Naive B cell (primary cell): ENCODE measurements at regions not wholly inside any gene's neighbourhood (a gene's known extent, or its start where the extent isn't known, plus 50 kb on each side); places are given as distances from the start of the nearest gene placed in this dataset.

ENCODE experiments used
- ATAC-seq, 2 donors: fragments of 150-1000 bp; cut with Tn5 transposase; 2 replicates each; pipeline ENCODE4 v1.10.0; 2021; ENCODE audit warnings: low read depth in 2 of 2, mild to moderate bottlenecking in 2 of 2, moderate library complexity in 2 of 2
- DNase-seq: peaks from one replicate; pipeline ENCODE4 v3.0.0; 2022
- H3K27ac Mint-ChIP-seq, 6 donors: one replicate each; pipeline ENCODE4 v1.8.0; 2020 to 2022; ENCODE audit warnings: mild to moderate bottlenecking in 6 of 6, mixed read lengths in 6 of 6, moderate library complexity in 5 of 6, inconsistent platforms in 2 of 6
- H3K27me3 Mint-ChIP-seq, 3 donors: one replicate each; pipeline ENCODE4 v1.8.0; 2021 to 2022; ENCODE audit warnings: mixed read lengths in 3 of 3, mild to moderate bottlenecking in 1 of 3
- H3K36me3 Mint-ChIP-seq, 2 donors: one replicate each; pipeline ENCODE4 v1.8.0; 2020 to 2022; ENCODE audit warnings: mixed read lengths in 2 of 2, inconsistent platforms in 1 of 2, mild to moderate bottlenecking in 1 of 2
- H3K4me1 Mint-ChIP-seq, 3 donors: one replicate each; pipeline ENCODE4 v1.8.0; 2020 to 2022; ENCODE audit warnings: mixed read lengths in 3 of 3, inconsistent platforms in 1 of 3, mild to moderate bottlenecking in 1 of 3, moderate library complexity in 1 of 3
- H3K4me3 Mint-ChIP-seq, 8 donors: one replicate each; pipeline ENCODE4 v1.8.0; 2020 to 2022; ENCODE audit warnings: mild to moderate bottlenecking in 8 of 8, mixed read lengths in 8 of 8, moderate library complexity in 8 of 8, inconsistent platforms in 2 of 8
- H3K9me3 Mint-ChIP-seq, 7 donors: one replicate each; pipeline ENCODE4 v1.8.0; 2020 to 2022; ENCODE audit warnings: mixed read lengths in 7 of 7, mild to moderate bottlenecking in 5 of 7, inconsistent platforms in 2 of 7, moderate library complexity in 1 of 7

GRCh38 chr3:162136136-162136535, 639.5 kb downstream of the OTOL1 start:
- no peaks in the 10 kb centered on the region for H3K36me3 Mint-ChIP-seq

DNA sequence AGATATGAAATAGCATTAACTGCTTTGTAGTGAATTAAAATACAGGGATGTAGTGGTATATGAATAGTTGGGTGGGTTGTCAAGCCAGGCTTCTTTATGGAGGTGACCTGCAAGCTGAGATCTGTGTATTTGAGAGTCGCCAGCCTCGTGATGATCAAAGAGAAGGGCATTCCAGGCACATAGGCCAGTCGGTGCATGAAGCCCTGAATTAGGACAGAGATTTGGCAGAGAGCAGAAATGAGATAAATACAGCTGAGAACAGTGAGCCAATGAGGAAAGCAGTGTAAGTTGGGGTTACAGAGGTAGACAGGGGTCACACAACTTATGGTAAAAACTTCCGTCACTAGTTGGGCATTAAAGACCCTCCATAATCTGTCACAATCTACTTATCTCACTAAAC, 641.9 kb downstream of the OTOL1 start:
- no peak overlapping the region for H3K4me3 Mint-ChIP-seq
- no peaks in the 10 kb centered on the region for H3K4me1 Mint-ChIP-seq
- no peak for DNase-seq
- H3K9me3 Mint-ChIP-seq = peaks cover 0 to 2% (median 0%) of the 10 kb centered on the region in 7 donors
- no peak for ATAC-seq
- peak overlapping the region in 1 of 6 donors; percentile 30 for H3K27ac Mint-ChIP-seq
- no peaks in the 10 kb centered on the region for H3K27me3 Mint-ChIP-seq
- no peaks in the 10 kb centered on the region for H3K36me3 Mint-ChIP-seq

More at GRCh38 chr3:162136136-162136535, 639.5 kb downstream of the OTOL1 start:
- Mint-ChIP-seq H3K4me1 (no peaks in the 10 kb centered on the region), H3K9me3 (peaks cover 0 to 2% (median 0%) of the 10 kb centered on the region in 7 donors), H3K27ac (no peak overlapping the region), H3K4me3 (no peak overlapping the region), H3K27me3 (no peaks in the 10 kb centered on the region)
- ATAC-seq = no peak
- no peak for DNase-seq

DNA sequence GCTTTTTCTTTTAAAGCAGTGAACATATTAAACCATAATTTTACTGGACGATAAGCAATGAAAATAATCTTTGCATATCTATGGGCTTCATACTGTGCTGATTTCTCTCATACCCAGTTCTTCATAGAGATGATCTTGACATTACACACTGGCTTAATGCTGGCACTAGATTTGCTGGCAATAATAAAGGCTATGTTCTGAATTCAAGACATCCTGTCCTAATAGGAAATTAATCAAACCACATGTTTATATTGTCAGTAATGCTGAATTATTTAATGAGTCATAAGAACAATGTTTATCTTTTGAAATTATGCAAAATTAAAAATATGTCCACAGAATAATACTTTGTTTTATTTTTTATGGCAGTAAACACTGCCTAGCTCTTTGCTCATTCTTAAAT, 643.2 kb downstream of the OTOL1 start:
- Mint-ChIP-seq H3K27ac (no peak overlapping the region), H3K27me3 (no peaks in the 10 kb centered on the region), H3K36me3 (no peaks in the 10 kb centered on the region), H3K4me1 (no peaks in the 10 kb centered on the region), H3K9me3 (peaks cover 0 to 2% (median 0%) of the 10 kb centered on the region in 7 donors), H3K4me3 (no peak overlapping the region)
- DNase-seq = no peak
- no peak for ATAC-seq

DNA sequence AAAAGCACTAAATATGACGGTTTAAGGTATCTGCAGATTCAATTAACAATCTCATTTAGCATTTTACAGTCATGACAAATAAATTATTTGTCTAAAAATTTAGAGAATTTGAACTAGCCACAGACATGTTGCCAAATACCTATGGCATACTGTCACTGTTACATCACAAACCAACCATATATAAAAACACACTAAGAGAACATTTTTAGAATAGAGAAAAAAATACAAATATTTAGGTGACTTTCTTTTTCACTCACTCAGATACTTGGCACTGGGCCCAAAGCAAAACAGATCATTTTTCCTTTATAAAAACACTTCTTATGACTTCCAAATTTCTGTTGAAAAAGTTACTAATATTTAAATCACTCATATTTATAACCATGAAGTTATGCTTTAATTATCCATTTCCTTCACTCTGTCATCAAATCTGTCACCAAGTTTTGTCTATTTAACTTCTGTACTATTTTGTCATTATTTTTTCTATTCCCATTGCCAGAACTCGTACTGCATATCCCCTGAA, 644.7 kb downstream of the OTOL1 start:
- Mint-ChIP-seq H3K4me3 (no peak overlapping the region), H3K4me1 (no peaks in the 10 kb centered on the region), H3K27me3 (no peaks in the 10 kb centered on the region), H3K27ac (no peak overlapping the region), H3K9me3 (no peaks in the 10 kb centered on the region), H3K36me3 (no peaks in the 10 kb centered on the region)
- ATAC-seq (no peak), DNase-seq (no peak)

DNA sequence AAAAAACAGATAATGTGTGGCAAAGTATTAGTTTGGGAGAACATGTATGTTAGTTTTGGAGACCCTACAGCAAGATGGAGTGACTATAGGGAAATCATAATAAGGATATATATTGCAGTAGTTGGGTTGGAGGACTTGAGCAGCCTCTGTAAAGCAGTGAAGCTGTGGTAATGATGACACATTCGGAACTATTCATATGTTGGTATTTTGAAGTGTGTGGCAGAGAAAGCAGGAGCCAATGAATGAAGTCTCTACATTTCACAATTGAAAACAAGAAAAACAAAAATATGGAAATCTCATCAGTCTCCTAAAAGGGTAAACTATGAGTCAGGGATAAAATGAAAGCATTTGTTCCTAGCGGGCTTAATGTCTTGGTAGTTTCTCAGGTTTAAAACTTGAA, 645.9 kb downstream of the OTOL1 start:
- Mint-ChIP-seq H3K4me3 (no peak overlapping the region), H3K4me1 (no peaks in the 10 kb centered on the region), H3K27me3 (no peaks in the 10 kb centered on the region), H3K9me3 (no peaks in the 10 kb centered on the region), H3K36me3 (no peaks in the 10 kb centered on the region), H3K27ac (no peak overlapping the region)
- no peak for ATAC-seq
- no peak for DNase-seq

DNA sequence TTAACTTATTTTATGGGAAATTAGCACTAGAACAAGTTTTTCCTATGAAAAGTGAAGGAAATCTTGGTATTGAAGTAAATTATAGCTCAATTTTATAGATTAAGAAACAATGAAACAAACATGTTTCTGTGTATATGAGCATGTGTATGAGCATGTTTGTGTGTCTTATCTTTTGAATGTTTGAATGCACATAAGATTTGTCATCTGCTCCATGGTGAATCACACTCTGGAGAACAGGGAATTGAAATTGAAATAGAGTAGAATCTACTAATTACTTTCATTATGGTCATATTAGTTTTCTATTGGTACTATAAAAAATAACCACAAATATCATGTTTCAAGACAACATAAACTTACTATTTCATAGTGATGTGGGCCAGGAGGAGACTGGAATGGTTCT, 646.6 kb downstream of the OTOL1 start:
- ATAC-seq = no peak
- no peaks in the 10 kb centered on the region for H3K36me3 Mint-ChIP-seq
- no peaks in the 10 kb centered on the region for H3K4me1 Mint-ChIP-seq
- no peak for DNase-seq
- H3K27me3 Mint-ChIP-seq = no peaks in the 10 kb centered on the region
- no peak overlapping the region for H3K4me3 Mint-ChIP-seq
- H3K9me3 Mint-ChIP-seq = no peaks in the 10 kb centered on the region
- H3K27ac Mint-ChIP-seq = no peak overlapping the region

DNA sequence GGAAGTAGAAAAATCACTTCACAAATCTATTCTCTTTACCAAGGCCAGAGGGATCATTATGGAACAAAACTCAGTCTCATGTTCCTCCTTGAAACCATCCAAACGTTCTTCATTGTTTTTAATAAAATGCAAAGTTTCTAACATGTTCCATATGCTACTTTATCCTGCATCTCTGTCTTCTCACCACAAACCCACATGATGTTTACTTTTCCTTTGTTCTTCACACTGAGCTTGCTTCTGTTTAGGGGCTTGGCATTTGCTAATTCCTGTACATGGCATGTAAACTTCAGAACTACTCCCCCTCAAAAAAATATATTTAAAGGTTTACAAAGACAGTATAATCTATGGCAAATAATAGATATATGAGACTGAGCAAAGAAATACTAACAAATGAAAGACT, 651.4 kb downstream of the OTOL1 start:
- H3K27me3 Mint-ChIP-seq = no peaks in the 10 kb centered on the region
- no peak overlapping the region for H3K4me3 Mint-ChIP-seq
- H3K27ac Mint-ChIP-seq = no peak overlapping the region
- DNase-seq = no peak
- H3K4me1 Mint-ChIP-seq = no peaks in the 10 kb centered on the region
- no peaks in the 10 kb centered on the region for H3K9me3 Mint-ChIP-seq
- ATAC-seq = no peak
- no peaks in the 10 kb centered on the region for H3K36me3 Mint-ChIP-seq

DNA sequence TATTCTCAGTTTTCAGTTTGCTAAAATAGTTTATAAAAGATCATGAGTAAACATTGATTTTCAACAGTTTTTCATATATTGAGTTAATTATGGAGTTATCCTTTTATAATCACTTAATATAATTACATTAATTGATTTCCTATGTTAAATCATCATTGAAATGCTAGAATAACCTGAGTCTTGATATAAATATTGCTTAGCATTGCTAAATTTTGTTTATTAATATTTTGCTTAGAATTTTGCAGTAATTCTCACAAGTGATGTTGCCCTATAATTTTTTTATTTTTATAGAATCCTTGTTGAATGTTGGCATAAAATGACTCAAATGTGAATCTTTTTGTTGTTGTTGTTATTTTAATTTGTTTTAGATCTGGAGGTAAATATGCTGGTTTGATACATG, 654.2 kb downstream of the OTOL1 start:
- Mint-ChIP-seq H3K27ac (no peak overlapping the region), H3K4me3 (no peak overlapping the region), H3K9me3 (no peaks in the 10 kb centered on the region), H3K36me3 (no peaks in the 10 kb centered on the region), H3K27me3 (no peaks in the 10 kb centered on the region), H3K4me1 (no peaks in the 10 kb centered on the region)
- no peak for DNase-seq
- ATAC-seq = no peak

DNA sequence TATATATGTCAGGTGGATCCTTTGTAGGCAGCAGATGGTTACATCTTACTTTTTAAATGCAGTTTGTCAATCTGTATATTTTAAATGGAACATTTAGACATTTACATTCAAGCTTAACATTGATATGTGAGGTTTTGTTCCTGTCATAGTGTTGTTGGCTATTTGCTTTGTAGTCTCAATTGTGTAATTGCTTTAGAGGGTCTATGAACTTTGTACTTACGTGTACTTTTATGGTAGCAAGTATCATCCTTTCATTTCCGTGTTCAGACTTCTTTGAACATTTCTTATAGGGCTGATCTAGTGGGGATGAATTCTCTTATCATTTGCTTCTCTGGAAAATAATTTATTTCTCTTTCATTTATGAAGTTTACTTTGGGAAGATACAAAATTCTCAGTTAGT, 656.0 kb downstream of the OTOL1 start:
- Mint-ChIP-seq H3K4me3 (no peak overlapping the region), H3K36me3 (no peaks in the 10 kb centered on the region), H3K27ac (no peak overlapping the region), H3K4me1 (no peaks in the 10 kb centered on the region), H3K27me3 (no peaks in the 10 kb centered on the region), H3K9me3 (peaks cover 0 to 2% (median 0%) of the 10 kb centered on the region in 7 donors)
- DNase-seq = no peak
- ATAC-seq = no peak

DNA sequence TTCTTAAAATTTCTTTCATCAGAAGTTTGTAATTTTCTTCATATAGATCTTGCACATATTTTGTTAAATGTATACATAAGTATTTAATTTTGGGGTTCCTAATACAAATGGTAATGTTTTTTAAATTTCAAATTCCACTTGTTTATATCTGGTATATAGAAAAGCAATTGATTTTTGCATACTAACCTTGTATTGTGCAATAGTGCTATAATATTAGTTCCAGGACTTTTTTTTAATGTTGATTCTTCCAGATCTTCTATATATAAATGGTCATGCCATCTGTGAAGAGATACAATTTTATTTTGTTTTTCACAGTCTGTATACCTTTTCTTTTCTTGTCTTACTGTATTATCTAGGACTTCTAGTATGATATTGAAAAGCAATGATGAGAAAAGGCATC, 665.0 kb downstream of the OTOL1 start:
- Mint-ChIP-seq H3K27me3 (no peaks in the 10 kb centered on the region), H3K4me3 (no peak overlapping the region), H3K36me3 (no peaks in the 10 kb centered on the region), H3K9me3 (peaks cover 3 to 10% (median 6%) of the 10 kb centered on the region in 7 donors), H3K27ac (no peak overlapping the region), H3K4me1 (no peaks in the 10 kb centered on the region)
- no peak for ATAC-seq
- no peak for DNase-seq

DNA sequence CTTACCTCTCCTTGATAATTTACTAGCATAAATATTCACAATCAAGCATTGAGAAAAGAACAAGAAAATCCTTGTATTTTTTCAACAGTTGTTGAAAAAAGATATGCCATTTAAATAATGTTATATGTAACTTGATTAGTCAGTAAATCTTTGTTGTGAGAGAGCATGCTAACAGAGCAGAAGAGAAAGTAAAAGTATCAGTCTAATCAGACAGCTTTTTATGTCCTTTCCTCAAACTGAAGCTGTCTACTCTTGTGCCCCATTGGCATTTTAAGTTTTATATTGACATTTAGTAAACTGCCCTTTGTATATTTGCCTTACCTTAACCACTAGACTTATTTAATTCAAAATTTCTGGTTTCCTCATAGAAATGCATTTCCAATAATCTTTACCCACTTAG, 668.7 kb downstream of the OTOL1 start:
- Mint-ChIP-seq H3K4me3 (no peak overlapping the region), H3K4me1 (no peaks in the 10 kb centered on the region), H3K27me3 (no peaks in the 10 kb centered on the region), H3K9me3 (peaks cover 0 to 5% (median 0%) of the 10 kb centered on the region in 7 donors), H3K27ac (no peak overlapping the region), H3K36me3 (no peaks in the 10 kb centered on the region)
- no peak for ATAC-seq
- no peak for DNase-seq

DNA sequence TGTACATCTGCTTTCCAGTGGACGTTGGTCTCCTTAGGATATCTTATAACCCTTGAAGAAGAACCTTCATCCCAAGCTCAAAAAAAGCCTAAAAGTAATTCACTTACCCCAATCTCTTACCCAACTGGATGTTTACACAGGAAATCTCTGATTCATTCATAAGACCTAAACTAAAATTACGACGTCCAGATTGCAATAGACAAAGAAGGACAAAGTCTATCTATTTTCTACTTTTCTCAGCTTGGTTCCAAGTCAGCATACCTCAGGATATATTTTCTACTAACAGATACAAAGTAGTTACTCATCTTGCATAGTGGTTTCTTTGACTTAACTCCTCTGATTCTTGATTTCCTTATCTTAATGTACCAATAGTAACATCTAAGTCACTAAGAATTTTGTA, 669.9 kb downstream of the OTOL1 start:
- no peaks in the 10 kb centered on the region for H3K36me3 Mint-ChIP-seq
- H3K27me3 Mint-ChIP-seq = no peaks in the 10 kb centered on the region
- ATAC-seq = no peak
- no peak for DNase-seq
- H3K4me1 Mint-ChIP-seq = no peaks in the 10 kb centered on the region
- H3K9me3 Mint-ChIP-seq = peaks cover 0 to 8% (median 0%) of the 10 kb centered on the region in 7 donors
- no peak overlapping the region for H3K4me3 Mint-ChIP-seq
- H3K27ac Mint-ChIP-seq = no peak overlapping the region

- H3K27me3 Mint-ChIP-seq = no peaks in the 10 kb centered on the region
- no peak for ATAC-seq
- no peak overlapping the region for H3K27ac Mint-ChIP-seq
- no peak for DNase-seq
- H3K4me1 Mint-ChIP-seq = no peaks in the 10 kb centered on the region
- no peak overlapping the region for H3K4me3 Mint-ChIP-seq
- peaks cover 0 to 8% (median 2%) of the 10 kb centered on the region in 7 donors for H3K9me3 Mint-ChIP-seq
- no peaks in the 10 kb centered on the region for H3K36me3 Mint-ChIP-seq
These were observed 672.1 kb downstream of the OTOL1 start for GRCh38 chr3:162168715-162169114.

DNA sequence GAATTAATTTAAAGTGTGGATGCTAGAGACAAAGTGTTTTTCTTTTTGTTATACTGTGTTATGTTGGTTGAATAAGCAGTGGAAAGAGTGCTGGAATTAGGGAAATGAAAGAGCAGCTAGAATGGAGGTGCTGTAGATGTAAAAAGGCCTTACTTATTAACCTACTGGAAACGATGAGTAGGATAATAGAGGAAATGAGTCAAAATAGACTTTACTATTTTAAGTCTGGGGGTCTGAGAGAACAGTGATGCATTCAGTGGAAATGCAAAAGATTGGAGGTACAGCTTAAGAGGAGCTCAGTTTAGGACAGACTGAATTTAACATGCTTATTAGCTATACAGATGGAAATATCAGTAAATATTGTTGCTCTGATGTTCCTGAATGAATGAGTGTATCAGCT, 674.0 kb downstream of the OTOL1 start:
- Mint-ChIP-seq H3K4me1 (no peaks in the 10 kb centered on the region), H3K27ac (no peak overlapping the region), H3K4me3 (no peak overlapping the region), H3K9me3 (peaks cover 0 to 8% (median 2%) of the 10 kb centered on the region in 7 donors), H3K36me3 (no peaks in the 10 kb centered on the region), H3K27me3 (no peaks in the 10 kb centered on the region)
- no peak for DNase-seq
- no peak for ATAC-seq

- Mint-ChIP-seq H3K27me3 (no peaks in the 10 kb centered on the region), H3K27ac (no peak overlapping the region), H3K4me1 (no peaks in the 10 kb centered on the region), H3K36me3 (no peaks in the 10 kb centered on the region), H3K9me3 (peaks cover 0 to 12% (median 4%) of the 10 kb centered on the region in 7 donors), H3K4me3 (no peak overlapping the region)
- ATAC-seq (no peak), DNase-seq (no peak)
These were observed 675.4 kb downstream of the OTOL1 start for GRCh38 chr3:162171970-162172369.
